ENCODE measurements at regions not wholly inside any gene's neighbourhood (a gene's known extent, or its start where the extent isn't known, plus 50 kb on each side); places are given as distances from the start of the nearest gene placed in this dataset.

- H3K36me3 ChIP-seq, result no peaks in the 10 kb centered on the region
- H3K27ac ChIP-seq, result no peak overlapping the region
- H3K4me3 ChIP-seq, result no peak overlapping the region
- no peak for TF ChIP-seq CTCF (IDR thresholded peaks at IDR 0.05; ENCODE audit: low read depth, low read length)
- H3K4me1 ChIP-seq (ENCODE audit: low read depth), result no peaks in the 10 kb centered on the region
- H3K27me3 ChIP-seq, result peaks cover 84% of the 10 kb centered on the region
- no peaks in the 10 kb centered on the region for H3K9me3 ChIP-seq (ENCODE audit: low read depth)
- DNase-seq (ENCODE audit: low read depth in 1 of 2, low spot score in 1 of 2), result no peak
Measured at GRCh38 chr12:130223767-130224244, 61.5 kb downstream of the FZD10 start.

- no peaks in the 10 kb centered on the region for H3K4me1 ChIP-seq (ENCODE audit: low read depth)
- no peak overlapping the region for H3K4me3 ChIP-seq
- no peak for DNase-seq (ENCODE audit: low read depth in 1 of 2, low spot score in 1 of 2)
- no peak overlapping the region for H3K27ac ChIP-seq
- no peaks in the 10 kb centered on the region for H3K9me3 ChIP-seq (ENCODE audit: low read depth)
- TF ChIP-seq CTCF (IDR thresholded peaks at IDR 0.05; ENCODE audit: low read depth, low read length), result no peak
- H3K27me3 ChIP-seq, result peaks cover 76% of the 10 kb centered on the region
- no peaks in the 10 kb centered on the region for H3K36me3 ChIP-seq
Measured at GRCh38 chr12:130224613-130225012, 62.3 kb downstream of the FZD10 start.

- no peak overlapping the region for H3K4me3 ChIP-seq
- peaks cover 69% of the 10 kb centered on the region for H3K27me3 ChIP-seq
- no peak overlapping the region for H3K27ac ChIP-seq
- H3K36me3 ChIP-seq, result no peaks in the 10 kb centered on the region
- no peaks in the 10 kb centered on the region for H3K4me1 ChIP-seq (ENCODE audit: low read depth)
- DNase-seq (ENCODE audit: low read depth in 1 of 2, low spot score in 1 of 2), result no peak
- no peak for TF ChIP-seq CTCF (IDR thresholded peaks at IDR 0.05; ENCODE audit: low read depth, low read length)
- H3K9me3 ChIP-seq (ENCODE audit: low read depth), result no peaks in the 10 kb centered on the region
Measured at GRCh38 chr12:130225347-130225746, 63.1 kb downstream of the FZD10 start.

- TF ChIP-seq CTCF (IDR thresholded peaks at IDR 0.05; ENCODE audit: low read depth, low read length), result no peak
- H3K27me3 ChIP-seq, result peaks cover 61% of the 10 kb centered on the region
- H3K27ac ChIP-seq, result no peak overlapping the region
- no peak overlapping the region for H3K4me3 ChIP-seq
- H3K36me3 ChIP-seq, result no peaks in the 10 kb centered on the region
- DNase-seq (ENCODE audit: low read depth in 1 of 2, low spot score in 1 of 2), result no peak
- no peaks in the 10 kb centered on the region for H3K4me1 ChIP-seq (ENCODE audit: low read depth)
- H3K9me3 ChIP-seq (ENCODE audit: low read depth), result no peaks in the 10 kb centered on the region
Measured at GRCh38 chr12:130226126-130226525, 63.9 kb downstream of the FZD10 start.

- DNase-seq (ENCODE audit: low read depth in 1 of 2, low spot score in 1 of 2), result no peak
- Histone ChIP-seq H3K9me3 (ENCODE audit: low read depth) (no peaks in the 10 kb centered on the region), H3K4me3 (no peak overlapping the region), H3K27ac (no peak overlapping the region), H3K4me1 (ENCODE audit: low read depth) (no peaks in the 10 kb centered on the region), H3K36me3 (no peaks in the 10 kb centered on the region), H3K27me3 (peaks cover 55% of the 10 kb centered on the region)
- no peak for TF ChIP-seq CTCF (IDR thresholded peaks at IDR 0.05; ENCODE audit: low read depth, low read length)
Measured at GRCh38 chr12:130226771-130227170, 64.5 kb downstream of the FZD10 start.

GRCh38 chr12:130227641-130228040 is 65.4 kb downstream of the FZD10 start:
- no peak overlapping the region for H3K27ac ChIP-seq
- H3K36me3 ChIP-seq, result no peaks in the 10 kb centered on the region
- H3K4me3 ChIP-seq, result no peak overlapping the region
- peaks cover 46% of the 10 kb centered on the region for H3K27me3 ChIP-seq
- no peak for DNase-seq (ENCODE audit: low read depth in 1 of 2, low spot score in 1 of 2)
- TF ChIP-seq CTCF (IDR thresholded peaks at IDR 0.05; ENCODE audit: low read depth, low read length), result no peak
- no peaks in the 10 kb centered on the region for H3K4me1 ChIP-seq (ENCODE audit: low read depth)
- H3K9me3 ChIP-seq (ENCODE audit: low read depth), result no peaks in the 10 kb centered on the region
